GM12891 (cell line): ENCODE measurements at regions not wholly inside any gene's neighbourhood (a gene's known extent, or its start where the extent isn't known, plus 50 kb on each side); places are given as distances from the start of the nearest gene placed in this dataset.

Experiments used
- POLR2A ChIP-seq: IDR thresholded peaks from 2 replicates; pipeline ENCODE4 v1.6.1; 2011; ENCODE audit warnings: low read depth, low read length, control low read depth
- POLR2AphosphoS5 ChIP-seq: IDR thresholded peaks from 2 replicates; pipeline ENCODE4 v1.6.1; 2011; ENCODE audit warnings: low read depth, low read length, control low read depth
- SPI1 ChIP-seq: IDR thresholded peaks from 2 replicates; pipeline ENCODE4 v1.6.1; 2011; ENCODE audit warnings: low read depth, low read length, control low read depth

DNA sequence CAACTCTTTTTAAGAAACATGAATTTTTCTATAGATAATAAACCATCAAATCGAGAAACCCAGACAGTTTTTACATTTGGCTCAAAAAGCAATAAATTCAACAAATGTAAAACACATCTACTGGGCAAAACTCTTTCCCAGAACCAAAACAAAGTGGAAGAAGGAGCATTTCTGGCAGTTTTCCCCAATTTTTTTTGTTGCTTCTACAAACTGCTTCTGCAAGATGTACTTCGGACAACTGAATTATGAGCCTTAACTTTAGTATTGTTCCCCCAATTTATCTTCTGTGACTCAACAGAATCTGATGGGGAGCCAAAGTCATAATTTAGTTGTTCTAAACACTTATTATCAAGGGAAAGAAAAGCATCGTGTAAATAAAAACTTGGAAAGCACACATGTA is 1047.2 kb downstream of the CDH11 start:
- TF ChIP-seq POLR2A = no peak
- TF ChIP-seq POLR2AphosphoS5 = no peak
- no peak for TF ChIP-seq SPI1
